T-helper 2 cell treated with Interferon-gamma antibody and Interleukin-4, amounts not matched to agents 5 μg/mL and 100 μg/mL, for 36 hours (primary cell): ENCODE measurements at regions not wholly inside any gene's neighbourhood (a gene's known extent, or its start where the extent isn't known, plus 50 kb on each side); places are given as distances from the start of the nearest gene placed in this dataset.
"Not testable (repeated sequence)": the region's sequence is repeated elsewhere in the genome, so short reads cannot be mapped to it uniquely, and the experiment has no call there.

Experiments
- DNase-seq: peaks from one replicate; pipeline ENCODE4 v3.0.0; 2021; ENCODE audit warnings: low spot score
- H3K27ac Mint-ChIP-seq: one replicate; pipeline ENCODE4 v1.8.0; 2021; ENCODE audit warnings: mild to moderate bottlenecking, mixed read lengths
- H3K27me3 Mint-ChIP-seq: one replicate; pipeline ENCODE4 v1.8.0; 2021; ENCODE audit warnings: low read depth, mixed read lengths
- H3K36me3 Mint-ChIP-seq: one replicate; pipeline ENCODE4 v1.8.0; 2021; ENCODE audit warnings: low read depth, mixed read lengths
- H3K4me1 Mint-ChIP-seq: one replicate; pipeline ENCODE4 v1.8.0; 2021; ENCODE audit warnings: low read depth, mixed read lengths
- H3K4me3 Mint-ChIP-seq: one replicate; pipeline ENCODE4 v1.8.0; 2022; ENCODE audit warnings: mild to moderate bottlenecking, moderate library complexity, mixed read lengths
- H3K9me3 Mint-ChIP-seq: one replicate; pipeline ENCODE4 v1.8.0; 2021; ENCODE audit warnings: mixed read lengths

DNA sequence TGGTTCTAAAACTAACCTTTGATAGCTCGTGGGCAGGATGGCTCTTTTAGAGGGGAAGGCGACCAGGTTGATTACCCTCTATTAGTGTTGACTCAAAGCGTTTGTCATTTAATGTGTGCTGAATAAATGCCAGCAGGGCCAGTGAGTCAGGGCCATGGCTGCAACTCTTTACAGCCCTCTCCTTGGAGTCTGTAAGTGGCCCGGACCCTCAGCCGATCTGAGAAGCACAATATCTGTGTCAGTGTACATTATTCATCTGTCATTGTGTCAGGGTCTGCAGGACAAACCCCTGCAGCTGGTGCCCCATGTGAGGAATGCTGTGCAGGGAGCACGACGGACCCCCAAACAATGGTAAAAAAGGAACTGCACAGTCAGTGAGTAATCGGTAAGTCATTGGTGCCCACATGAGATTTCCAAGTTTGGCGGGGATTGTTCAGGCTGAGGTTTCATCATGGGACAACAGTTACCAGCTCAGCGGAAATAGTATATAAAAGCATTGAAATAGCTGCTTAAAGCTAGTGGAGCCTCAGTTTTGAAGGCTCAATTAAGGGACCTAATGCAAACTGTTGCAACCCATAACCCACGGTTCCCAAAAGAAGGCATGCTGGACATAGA is 139.1 kb downstream of the ZNF675 start:
- no peak overlapping the region for H3K27ac Mint-ChIP-seq
- H3K4me1 Mint-ChIP-seq, result no peaks in the 10 kb centered on the region
- peaks cover 61% of the 10 kb centered on the region for H3K9me3 Mint-ChIP-seq
- H3K36me3 Mint-ChIP-seq, result no peaks in the 10 kb centered on the region
- no peaks in the 10 kb centered on the region for H3K27me3 Mint-ChIP-seq
- DNase-seq, result no peak
- H3K4me3 Mint-ChIP-seq, result no peak overlapping the region

DNA sequence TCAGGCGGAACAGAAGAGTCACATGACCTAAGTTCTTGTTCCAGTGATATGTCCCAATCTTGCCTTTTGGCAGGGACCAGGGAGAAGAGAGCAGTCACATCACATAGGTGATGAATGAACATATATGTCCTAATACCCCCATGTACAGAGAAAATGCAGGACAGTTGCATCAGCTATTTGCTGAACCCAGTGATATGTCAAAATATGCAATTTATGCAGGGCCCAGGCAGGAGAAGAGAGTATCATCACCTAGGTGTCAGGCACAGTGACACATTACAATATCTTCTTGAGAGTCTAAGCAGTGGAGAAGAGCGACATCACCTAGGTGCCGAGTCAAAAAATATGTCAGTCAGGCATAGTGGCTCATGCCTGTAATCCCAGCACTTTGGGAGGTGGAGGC is 139.9 kb downstream of the ZNF675 start:
- H3K9me3 Mint-ChIP-seq, result peaks cover 61% of the 10 kb centered on the region
- no peak overlapping the region for H3K27ac Mint-ChIP-seq
- DNase-seq, result no peak
- H3K36me3 Mint-ChIP-seq, result no peaks in the 10 kb centered on the region
- no peak overlapping the region for H3K4me3 Mint-ChIP-seq
- no peaks in the 10 kb centered on the region for H3K27me3 Mint-ChIP-seq
- no peaks in the 10 kb centered on the region for H3K4me1 Mint-ChIP-seq

- Mint-ChIP-seq H3K36me3 (no peaks in the 10 kb centered on the region), H3K27ac (no peak overlapping the region), H3K9me3 (peaks cover 57% of the 10 kb centered on the region), H3K27me3 (no peaks in the 10 kb centered on the region), H3K4me1 (no peaks in the 10 kb centered on the region), H3K4me3 (no peak overlapping the region)
- no peak for DNase-seq
These were observed 143.7 kb downstream of the ZNF675 start for GRCh38 chr19:23543351-23543750.

DNA sequence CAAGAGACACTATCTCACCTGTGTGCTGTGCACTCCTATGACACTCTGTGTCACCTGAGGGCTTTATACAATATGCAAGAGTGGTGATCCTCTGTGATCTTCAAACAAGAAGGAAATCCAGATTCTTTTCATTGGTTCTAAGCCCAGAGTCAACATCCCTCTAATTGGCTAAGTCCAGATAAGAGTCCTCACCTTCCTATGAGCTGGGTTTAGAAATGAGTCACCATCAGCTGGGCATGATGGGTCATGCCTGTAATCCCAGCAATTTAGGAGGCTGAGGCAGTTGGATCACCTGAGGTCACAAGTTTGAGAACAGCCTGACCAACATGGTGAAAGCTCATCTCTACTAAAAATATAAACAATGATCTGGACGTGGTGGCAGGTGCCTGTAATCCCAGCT is 144.4 kb downstream of the ZNF675 start:
- DNase-seq, result no peak
- H3K27me3 Mint-ChIP-seq, result no peaks in the 10 kb centered on the region
- no peak overlapping the region for H3K4me3 Mint-ChIP-seq
- no peak overlapping the region for H3K27ac Mint-ChIP-seq
- no peaks in the 10 kb centered on the region for H3K36me3 Mint-ChIP-seq
- no peaks in the 10 kb centered on the region for H3K4me1 Mint-ChIP-seq
- H3K9me3 Mint-ChIP-seq, result peaks cover 60% of the 10 kb centered on the region

DNA sequence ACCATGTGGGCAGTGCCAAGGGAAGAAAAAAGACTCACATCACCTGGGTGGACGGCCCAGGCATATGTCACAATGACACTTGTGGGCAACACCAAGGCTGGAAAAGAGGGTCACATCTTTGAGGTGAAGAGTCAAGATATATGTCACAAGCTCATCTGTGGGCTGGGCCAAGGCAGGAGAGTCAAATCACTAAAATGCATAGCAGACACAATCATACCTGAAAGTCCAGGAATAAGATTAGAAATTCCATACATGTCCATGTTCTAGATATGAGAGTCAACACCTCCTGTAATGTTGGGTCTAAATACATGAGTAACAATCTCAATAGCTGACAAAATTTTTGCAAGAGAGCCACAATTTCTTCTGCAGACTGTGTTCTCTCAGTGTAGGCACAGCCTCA is 145.0 kb downstream of the ZNF675 start:
- no peaks in the 10 kb centered on the region for H3K27me3 Mint-ChIP-seq
- H3K9me3 Mint-ChIP-seq, result peaks cover 60% of the 10 kb centered on the region
- no peak overlapping the region for H3K4me3 Mint-ChIP-seq
- H3K4me1 Mint-ChIP-seq, result no peaks in the 10 kb centered on the region
- H3K36me3 Mint-ChIP-seq, result no peaks in the 10 kb centered on the region
- H3K27ac Mint-ChIP-seq, result no peak overlapping the region
- no peak for DNase-seq

- H3K4me1 Mint-ChIP-seq, H3K27me3 Mint-ChIP-seq, DNase-seq, H3K36me3 Mint-ChIP-seq, H3K27ac Mint-ChIP-seq, H3K4me3 Mint-ChIP-seq: not testable (repeated sequence)
- H3K9me3 Mint-ChIP-seq, result peaks cover 59% of the 10 kb centered on the region
These were observed 144.9 kb upstream of the ZNF91 start for GRCh38 chr19:23540180-23540579.

DNA sequence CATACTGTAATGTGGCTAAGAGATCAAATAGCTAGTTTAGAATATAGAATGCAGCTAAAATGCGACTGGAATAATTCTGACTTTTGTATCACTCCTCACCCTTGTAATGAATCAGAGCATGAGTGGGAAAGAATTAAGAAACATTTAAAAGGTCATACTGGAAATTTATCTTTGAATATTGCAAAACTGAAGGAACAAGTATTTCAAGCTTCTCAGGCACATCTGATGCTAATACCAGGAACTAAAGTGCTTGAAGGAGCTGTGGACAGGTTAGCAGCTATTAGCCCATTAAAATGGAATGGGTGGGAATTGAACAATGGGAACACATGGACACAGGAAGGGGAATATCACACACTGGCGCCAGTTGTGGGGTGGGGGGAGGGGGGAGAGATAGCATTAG is 144.2 kb upstream of the ZNF91 start:
- no peak overlapping the region for H3K4me3 Mint-ChIP-seq
- no peaks in the 10 kb centered on the region for H3K27me3 Mint-ChIP-seq
- no peak for DNase-seq
- H3K4me1 Mint-ChIP-seq, result no peaks in the 10 kb centered on the region
- no peaks in the 10 kb centered on the region for H3K36me3 Mint-ChIP-seq
- no peak overlapping the region for H3K27ac Mint-ChIP-seq
- H3K9me3 Mint-ChIP-seq, result peaks cover 58% of the 10 kb centered on the region

- not testable (repeated sequence) for H3K27me3 Mint-ChIP-seq, H3K36me3 Mint-ChIP-seq, H3K4me3 Mint-ChIP-seq, H3K27ac Mint-ChIP-seq, DNase-seq, H3K4me1 Mint-ChIP-seq
- peaks cover 50% of the 10 kb centered on the region for H3K9me3 Mint-ChIP-seq
These were observed 141.9 kb upstream of the ZNF91 start for GRCh38 chr19:23537136-23537535.

GRCh38 chr19:23536341-23536740 is 141.1 kb upstream of the ZNF91 start:
- H3K4me1 Mint-ChIP-seq, H3K27ac Mint-ChIP-seq: not testable (repeated sequence)
- peaks cover 55% of the 10 kb centered on the region for H3K9me3 Mint-ChIP-seq

DNA sequence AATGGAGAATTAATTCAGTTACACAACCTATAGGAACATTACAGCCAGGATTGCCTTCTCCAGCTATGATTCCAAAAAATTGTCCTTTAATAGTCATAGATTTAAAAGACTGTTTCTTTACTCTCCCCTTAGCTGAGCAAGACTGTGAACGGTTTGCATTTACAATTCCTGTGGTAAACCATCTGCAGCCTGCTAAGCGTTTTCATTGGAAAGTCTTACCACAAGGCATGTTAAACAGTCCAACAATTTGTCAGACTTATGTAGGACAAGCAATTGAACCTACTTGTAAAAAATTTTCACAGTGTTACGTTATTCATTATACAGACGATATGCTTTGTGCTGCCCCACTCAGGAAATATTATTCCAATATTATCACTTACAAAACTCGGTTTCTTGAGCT is 140.6 kb upstream of the ZNF91 start:
- not testable (repeated sequence) for H3K27ac Mint-ChIP-seq, DNase-seq, H3K36me3 Mint-ChIP-seq, H3K4me1 Mint-ChIP-seq, H3K27me3 Mint-ChIP-seq, H3K4me3 Mint-ChIP-seq
- peaks cover 58% of the 10 kb centered on the region for H3K9me3 Mint-ChIP-seq

More at GRCh38 chr19:23536341-23536740, 141.1 kb upstream of the ZNF91 start:
- H3K4me3 Mint-ChIP-seq, DNase-seq, H3K36me3 Mint-ChIP-seq, H3K27me3 Mint-ChIP-seq: not testable (repeated sequence)

DNA sequence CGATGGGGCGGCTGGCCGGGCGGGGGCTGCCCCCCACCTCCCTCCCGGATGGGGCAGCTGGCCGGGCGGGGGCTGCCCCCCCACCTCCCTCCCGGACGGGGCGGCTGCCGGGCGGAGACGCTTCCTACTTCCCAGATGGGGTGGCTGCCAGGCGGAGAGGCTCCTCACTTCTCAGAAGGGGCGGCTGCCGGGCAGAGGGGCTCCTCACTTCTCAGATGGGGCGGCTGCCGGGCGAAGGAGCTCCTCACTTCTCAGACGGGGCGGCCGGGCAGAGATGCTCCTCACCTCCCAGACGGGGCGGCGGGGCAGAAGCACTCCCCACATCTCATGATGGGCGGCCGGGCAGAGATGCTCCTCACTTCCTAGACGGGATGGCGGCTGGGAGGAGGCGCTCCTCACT is 138.2 kb upstream of the ZNF91 start:
- H3K36me3 Mint-ChIP-seq, DNase-seq, H3K27me3 Mint-ChIP-seq, H3K4me1 Mint-ChIP-seq, H3K4me3 Mint-ChIP-seq, H3K27ac Mint-ChIP-seq: not testable (repeated sequence)
- peaks cover 52% of the 10 kb centered on the region for H3K9me3 Mint-ChIP-seq

DNA sequence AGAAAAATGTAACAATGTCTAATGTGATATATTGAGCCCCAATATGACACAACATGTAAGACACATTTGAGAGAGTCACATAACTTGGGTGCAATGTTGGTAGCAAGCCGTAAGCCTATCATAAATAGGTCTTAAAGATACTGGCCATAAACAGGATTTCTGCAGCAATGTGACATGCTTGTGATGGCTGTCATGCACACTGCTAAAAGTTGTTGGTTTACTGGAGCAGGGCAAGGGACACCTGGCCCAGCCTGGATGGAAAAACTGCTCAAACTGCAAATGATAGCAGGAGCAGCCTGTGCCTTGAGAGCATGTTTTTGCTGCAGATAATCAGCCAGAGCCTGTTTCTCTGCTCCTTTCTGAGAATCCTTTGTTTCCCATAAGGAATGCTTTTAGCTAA is 136.7 kb upstream of the ZNF91 start:
- Mint-ChIP-seq H3K36me3 (no peaks in the 10 kb centered on the region), H3K27ac (no peak overlapping the region), H3K4me1 (no peaks in the 10 kb centered on the region), H3K9me3 (peaks cover 48% of the 10 kb centered on the region), H3K4me3 (no peak overlapping the region), H3K27me3 (no peaks in the 10 kb centered on the region)
- DNase-seq, result no peak

- Mint-ChIP-seq H3K27me3 (no peaks in the 10 kb centered on the region), H3K27ac (no peak overlapping the region), H3K4me1 (no peaks in the 10 kb centered on the region), H3K4me3 (no peak overlapping the region), H3K36me3 (no peaks in the 10 kb centered on the region), H3K9me3 (peaks cover 48% of the 10 kb centered on the region)
- DNase-seq, result no peak
These were observed 136.0 kb upstream of the ZNF91 start for GRCh38 chr19:23531231-23531790.

DNA sequence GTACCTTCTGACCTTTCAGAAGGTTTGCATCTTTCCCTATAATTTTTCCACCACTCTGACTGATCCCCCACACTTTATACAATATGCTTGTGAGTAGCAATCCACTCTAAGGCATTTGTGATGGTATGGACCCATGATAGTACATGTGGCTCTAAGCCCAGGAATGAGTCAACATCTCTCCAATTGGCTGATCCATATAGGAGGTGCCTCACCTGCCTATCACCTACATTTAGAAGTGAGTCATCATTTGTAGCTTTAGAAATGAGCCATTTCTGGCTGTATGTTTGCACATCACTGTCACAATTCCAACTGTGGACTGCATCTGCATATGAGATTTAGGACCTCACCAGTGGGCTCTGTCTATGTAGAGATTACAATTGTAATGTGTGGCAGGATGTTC is 133.1 kb upstream of the ZNF91 start:
- Mint-ChIP-seq H3K9me3 (peaks cover 48% of the 10 kb centered on the region), H3K27ac (no peak overlapping the region), H3K36me3 (no peaks in the 10 kb centered on the region), H3K4me1 (no peaks in the 10 kb centered on the region), H3K27me3 (no peaks in the 10 kb centered on the region), H3K4me3 (no peak overlapping the region)
- no peak for DNase-seq

DNA sequence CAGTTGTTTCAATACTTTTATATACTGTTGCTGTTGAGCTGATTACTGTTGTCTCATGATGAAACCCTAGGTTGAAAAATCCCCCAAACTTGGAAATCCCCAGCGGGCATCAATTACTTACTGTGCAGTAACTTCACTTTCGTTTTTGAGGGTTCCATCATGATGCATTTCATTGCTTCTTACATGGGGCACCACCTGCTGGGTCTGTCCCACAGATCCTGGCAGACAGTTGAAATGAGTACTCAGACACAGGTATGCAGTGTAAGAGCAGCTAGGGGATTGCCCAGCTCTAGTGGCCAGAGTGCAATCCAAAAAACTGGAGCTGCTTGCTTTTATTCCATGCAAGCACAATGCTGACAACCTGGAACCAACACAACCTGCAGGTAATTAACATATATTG is 132.5 kb upstream of the ZNF91 start:
- Mint-ChIP-seq H3K4me1 (no peaks in the 10 kb centered on the region), H3K27ac (no peak overlapping the region), H3K9me3 (peaks cover 51% of the 10 kb centered on the region), H3K36me3 (no peaks in the 10 kb centered on the region), H3K4me3 (no peak overlapping the region), H3K27me3 (no peaks in the 10 kb centered on the region)
- no peak for DNase-seq
